CD14-positive monocyte (primary cell): ENCODE measurements at regions not wholly inside any gene's neighbourhood (a gene's known extent, or its start where the extent isn't known, plus 50 kb on each side); places are given as distances from the start of the nearest gene placed in this dataset.

Source experiments
- DNase-seq, 3 donors: peaks; one replicate each; pipeline ENCODE4 v3.0.0-alpha.2; 2011 to 2022
- H2AFZ ChIP-seq: 2 replicates; pipeline ENCODE4 v1.6.0; 2012; ENCODE audit warnings: mild to moderate bottlenecking, low read depth, low read length, inconsistent platforms; ENCODE audit not compliant: insufficient read depth, poor library complexity, severe bottlenecking
- H3K27ac ChIP-seq, 2 donors: 1 replicate in 1 of 2; 2 replicates in 1 of 2; pipeline ENCODE4 v1.5.1; 2012 to 2013; ENCODE audit warnings: low read length in 2 of 2, control low read depth in 1 of 2, inconsistent platforms in 1 of 2, low read depth in 1 of 2, mild to moderate bottlenecking in 1 of 2
- H3K27me3 ChIP-seq, 2 donors: one replicate each; pipeline versions ENCODE4 v1.6.0 to v1.6.1; 2011 to 2013; ENCODE audit warnings: low read length in 2 of 2; ENCODE audit not compliant: control insufficient read depth in 2 of 2, insufficient read depth in 2 of 2
- H3K36me3 ChIP-seq, 2 donors: replicated peaks in 1 of 2; 1 replicate in 1 of 2; 2 replicates in 1 of 2; pipeline versions ENCODE4 v1.5.1 to v1.6.1; 2012 to 2013; ENCODE audit warnings: low read length in 2 of 2, control low read depth in 1 of 2, inconsistent platforms in 1 of 2, mild to moderate bottlenecking in 1 of 2; ENCODE audit not compliant: insufficient read depth in 2 of 2, control insufficient read depth in 1 of 2
- H3K4me1 ChIP-seq, 2 donors: 1 replicate in 1 of 2; 2 replicates in 1 of 2; pipeline versions ENCODE4 v1.5.1 to v1.6.1; 2012 to 2013; ENCODE audit warnings: low read length in 2 of 2, control low read depth in 1 of 2, inconsistent platforms in 1 of 2, mild to moderate bottlenecking in 1 of 2, moderate library complexity in 1 of 2; ENCODE audit not compliant: insufficient read depth in 2 of 2, control insufficient read depth in 1 of 2
- H3K4me2 ChIP-seq: replicated peaks from 2 replicates; pipeline ENCODE3; 2012; ENCODE audit warnings: low read length, moderate library complexity, mild to moderate bottlenecking; ENCODE audit not compliant: poor library complexity, severe bottlenecking; ENCODE audit errors: extremely low read depth
- H3K4me3 ChIP-seq, 3 experiments: fragments of 200-600 bp in 1 of 3; sonication (generic) in 1 of 3; replicated peaks in 1 of 3; 1 replicate in 2 of 3; 2 replicates in 1 of 3; pipeline ENCODE4 v1.5.1; 2011 to 2013; ENCODE audit warnings: low read length in 3 of 3, mild to moderate bottlenecking in 3 of 3, control low read depth in 2 of 3, low read depth in 2 of 3, inconsistent platforms in 1 of 3, moderate library complexity in 1 of 3
- H3K79me2 ChIP-seq: 2 replicates; pipeline ENCODE4 v1.6.0; 2012; ENCODE audit warnings: mild to moderate bottlenecking, control low read depth, inconsistent platforms, low read length, moderate library complexity; ENCODE audit not compliant: insufficient read depth
- H3K9ac ChIP-seq: 2 replicates; pipeline ENCODE4 v1.6.0; 2017; ENCODE audit warnings: low read length, mild to moderate bottlenecking; ENCODE audit not compliant: insufficient read depth, poor library complexity, severe bottlenecking
- H3K9me3 ChIP-seq, 2 donors: replicated peaks in 1 of 2; 1 replicate in 1 of 2; 2 replicates in 1 of 2; pipeline versions ENCODE4 v1.5.1 to v1.6.1; 2012 to 2013; ENCODE audit warnings: low read length in 2 of 2, control low read depth in 1 of 2; ENCODE audit not compliant: control insufficient read depth in 1 of 2, insufficient read depth in 1 of 2
- H4K20me1 ChIP-seq: 2 replicates; pipeline ENCODE4 v1.6.0; 2012; ENCODE audit warnings: mild to moderate bottlenecking, low read length, control low read depth, moderate library complexity; ENCODE audit not compliant: insufficient read depth
- H3K27ac Mint-ChIP-seq, 7 donors: one replicate each; pipeline ENCODE4 v1.8.0; 2020; ENCODE audit warnings: mild to moderate bottlenecking in 7 of 7, mixed read lengths in 7 of 7, moderate library complexity in 6 of 7, inconsistent platforms in 2 of 7
- H3K27me3 Mint-ChIP-seq, 3 donors: one replicate each; pipeline ENCODE4 v1.8.0; 2021 to 2022; ENCODE audit warnings: low read depth in 3 of 3, mild to moderate bottlenecking in 3 of 3, mixed read lengths in 3 of 3, moderate library complexity in 3 of 3, inconsistent platforms in 1 of 3
- H3K36me3 Mint-ChIP-seq, 2 donors: one replicate each; pipeline ENCODE4 v1.8.0; 2020; ENCODE audit warnings: mixed read lengths in 2 of 2, inconsistent platforms in 1 of 2, mild to moderate bottlenecking in 1 of 2
- H3K4me1 Mint-ChIP-seq: one replicate; pipeline ENCODE4 v1.8.0; 2020; ENCODE audit warnings: mild to moderate bottlenecking, mixed read lengths
- H3K4me3 Mint-ChIP-seq, 2 donors: one replicate each; pipeline ENCODE4 v1.8.0; 2020; ENCODE audit warnings: mild to moderate bottlenecking in 2 of 2, mixed read lengths in 2 of 2, moderate library complexity in 1 of 2
- H3K9me3 Mint-ChIP-seq, 7 donors: one replicate each; pipeline ENCODE4 v1.8.0; 2020 to 2022; ENCODE audit warnings: mixed read lengths in 7 of 7, mild to moderate bottlenecking in 6 of 7, moderate library complexity in 6 of 7, inconsistent platforms in 2 of 7
- whole genome bisulfite sequencing: methylation state at CpG from one replicate; pipeline ENCODE4 v1.1.5; 2013; ENCODE audit warnings: missing lambda C conversion rate; ENCODE audit not compliant: insufficient coverage; 5-methylcytosine and 5-hydroxymethylcytosine counted together
- intact Hi-C, 2 donors: fragments of 100-400 bp; cut with micrococcal nuclease; formaldehyde crosslinking; loops; one replicate each; pipeline versions ENCODE4 v1.15.0 to v1.15.1; 2023
- TF ChIP-seq, protein P1 (sequence below): fragments of 200-600 bp; IDR thresholded peaks from one replicate; pipeline ENCODE4 v1.8.0; 2022; ENCODE audit warnings: antibody characterized with exemption, mild to moderate bottlenecking

DNA sequence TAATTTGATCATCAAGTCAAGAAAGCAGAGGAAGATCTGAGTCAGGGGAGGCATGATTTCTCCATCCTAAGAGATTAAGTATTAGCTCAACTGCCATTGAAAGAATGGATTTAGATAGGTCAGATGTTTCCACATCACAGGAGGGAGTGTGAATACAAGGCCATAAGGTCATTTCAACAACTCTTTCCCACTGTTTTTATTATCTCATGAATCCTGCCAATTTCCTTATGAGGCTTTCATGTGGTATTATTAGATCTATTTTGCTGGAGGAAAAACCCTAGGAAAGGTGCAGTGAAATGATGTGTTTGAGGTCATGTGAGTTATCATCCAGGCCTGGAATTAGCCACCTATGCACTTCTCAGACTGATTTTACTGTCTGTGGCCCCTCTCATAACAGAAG is 269.0 kb downstream of the NOVA1 start:
- TF ChIP-seq, protein P1, sequence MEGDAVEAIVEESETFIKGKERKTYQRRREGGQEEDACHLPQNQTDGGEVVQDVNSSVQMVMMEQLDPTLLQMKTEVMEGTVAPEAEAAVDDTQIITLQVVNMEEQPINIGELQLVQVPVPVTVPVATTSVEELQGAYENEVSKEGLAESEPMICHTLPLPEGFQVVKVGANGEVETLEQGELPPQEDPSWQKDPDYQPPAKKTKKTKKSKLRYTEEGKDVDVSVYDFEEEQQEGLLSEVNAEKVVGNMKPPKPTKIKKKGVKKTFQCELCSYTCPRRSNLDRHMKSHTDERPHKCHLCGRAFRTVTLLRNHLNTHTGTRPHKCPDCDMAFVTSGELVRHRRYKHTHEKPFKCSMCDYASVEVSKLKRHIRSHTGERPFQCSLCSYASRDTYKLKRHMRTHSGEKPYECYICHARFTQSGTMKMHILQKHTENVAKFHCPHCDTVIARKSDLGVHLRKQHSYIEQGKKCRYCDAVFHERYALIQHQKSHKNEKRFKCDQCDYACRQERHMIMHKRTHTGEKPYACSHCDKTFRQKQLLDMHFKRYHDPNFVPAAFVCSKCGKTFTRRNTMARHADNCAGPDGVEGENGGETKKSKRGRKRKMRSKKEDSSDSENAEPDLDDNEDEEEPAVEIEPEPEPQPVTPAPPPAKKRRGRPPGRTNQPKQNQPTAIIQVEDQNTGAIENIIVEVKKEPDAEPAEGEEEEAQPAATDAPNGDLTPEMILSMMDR, result no peak
- Histone ChIP-seq H3K9me3 (no peaks in the 10 kb centered on the region), H3K4me2 (no peak overlapping the region), H3K4me3 (no peak overlapping the region), H2AFZ (no peak overlapping the region), H3K27ac (no peak overlapping the region), H3K27me3 (no peaks in the 10 kb centered on the region), H3K36me3 (no peaks in the 10 kb centered on the region), H3K79me2 (no peaks in the 10 kb centered on the region), H3K4me1 (no peaks in the 10 kb centered on the region), H4K20me1 (no peaks in the 10 kb centered on the region), H3K9ac (no peak overlapping the region)
- no peaks in the 10 kb centered on the region for H3K36me3 Mint-ChIP-seq
- no peak for DNase-seq
- no peak overlapping the region for H3K27ac Mint-ChIP-seq
- intact Hi-C loops, result no loop called here
- peaks cover 0 to 3% (median 0%) of the 10 kb centered on the region in 7 donors for H3K9me3 Mint-ChIP-seq
- no peak overlapping the region for H3K4me3 Mint-ChIP-seq
- no peaks in the 10 kb centered on the region for H3K4me1 Mint-ChIP-seq
- H3K27me3 Mint-ChIP-seq, result no peaks in the 10 kb centered on the region

DNA sequence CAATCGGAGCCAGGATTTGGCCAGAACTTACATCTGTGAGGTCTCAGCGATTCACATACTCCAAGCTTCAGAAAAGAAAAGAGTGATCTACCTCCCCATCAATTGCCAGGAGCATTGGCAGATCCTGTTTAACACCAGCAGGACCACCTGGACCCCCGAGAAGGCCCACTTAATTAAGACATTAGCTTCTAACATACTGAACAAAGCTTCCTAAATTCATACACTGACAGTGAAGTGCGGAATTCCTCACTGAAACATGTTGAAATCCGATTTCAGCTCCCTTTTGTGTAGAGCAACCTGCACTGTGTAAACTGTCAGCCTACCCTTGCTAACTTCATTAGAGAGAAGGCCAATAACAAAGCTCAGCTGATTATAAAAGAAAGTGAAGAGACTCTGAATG is 274.0 kb downstream of the NOVA1 start:
- Mint-ChIP-seq H3K4me1 (no peaks in the 10 kb centered on the region), H3K27ac (no peak overlapping the region), H3K4me3 (no peak overlapping the region), H3K27me3 (peaks cover 0 to 2% (median 0%) of the 10 kb centered on the region in 3 donors), H3K36me3 (no peaks in the 10 kb centered on the region), H3K9me3 (peaks cover 0 to 7% (median 2%) of the 10 kb centered on the region in 7 donors)
- Histone ChIP-seq H3K4me1 (no peaks in the 10 kb centered on the region), H3K27me3 (no peaks in the 10 kb centered on the region), H3K4me3 (no peak overlapping the region), H3K27ac (no peak overlapping the region), H2AFZ (no peak overlapping the region), H3K9ac (no peak overlapping the region), H3K4me2 (no peak overlapping the region), H4K20me1 (no peaks in the 10 kb centered on the region), H3K36me3 (no peaks in the 10 kb centered on the region), H3K9me3 (no peaks in the 10 kb centered on the region), H3K79me2 (no peaks in the 10 kb centered on the region)
- TF ChIP-seq, protein P1, result no peak
- intact Hi-C loops, result no loop called here
- WGBS, result 90% methylated on average over 3 of the region's 5 CpGs
- no peak for DNase-seq
